Suppressor macrophage treated with lipopolysaccharide for 4 hours (primary cell): ENCODE measurements at regions not wholly inside any gene's neighbourhood (a gene's known extent, or its start where the extent isn't known, plus 50 kb on each side); places are given as distances from the start of the nearest gene placed in this dataset.

Experiments used
- DNase-seq: peaks from one replicate; pipeline ENCODE4 v3.0.0-alpha.2; 2020

- DNase-seq: no peak
Measured at GRCh38 chr15:61318802-61319525, 89.9 kb upstream of the RORA start.

GRCh38 chr15:61318301-61318700 is 89.2 kb upstream of the RORA start:
- no peak for DNase-seq

GRCh38 chr15:61315471-61315870 is 86.4 kb upstream of the RORA start:
- DNase-seq: no peak

- DNase-seq: no peak
Measured at GRCh38 chr15:61314427-61314826, 85.3 kb upstream of the RORA start.

- DNase-seq: no peak
Measured at GRCh38 chr15:61309617-61310016, 80.5 kb upstream of the RORA start.

GRCh38 chr15:61309031-61309511 is 80.0 kb upstream of the RORA start:
- DNase-seq: no peak

- DNase-seq: no peak
Measured at GRCh38 chr15:61308437-61308836, 79.3 kb upstream of the RORA start.

GRCh38 chr15:61307474-61307873 is 78.4 kb upstream of the RORA start:
- no peak for DNase-seq

- DNase-seq: no peak
Measured at GRCh38 chr15:61301701-61302100, 72.6 kb upstream of the RORA start.

- DNase-seq: no peak
Measured at GRCh38 chr15:61299075-61299763, 70.1 kb upstream of the RORA start.

GRCh38 chr15:61295239-61295638 is 66.1 kb upstream of the RORA start:
- no peak for DNase-seq

GRCh38 chr15:61282661-61283060 is 53.6 kb upstream of the RORA start:
- DNase-seq: no peak

- no peak for DNase-seq
Measured at GRCh38 chr15:61281328-61281727, 52.2 kb upstream of the RORA start.
